ENCODE measurements at regions not wholly inside any gene's neighbourhood (a gene's known extent, or its start where the extent isn't known, plus 50 kb on each side); places are given as distances from the start of the nearest gene placed in this dataset.
A peak's percentile ranks its signal among the peaks of the same experiment; 100 is the strongest.

DNA sequence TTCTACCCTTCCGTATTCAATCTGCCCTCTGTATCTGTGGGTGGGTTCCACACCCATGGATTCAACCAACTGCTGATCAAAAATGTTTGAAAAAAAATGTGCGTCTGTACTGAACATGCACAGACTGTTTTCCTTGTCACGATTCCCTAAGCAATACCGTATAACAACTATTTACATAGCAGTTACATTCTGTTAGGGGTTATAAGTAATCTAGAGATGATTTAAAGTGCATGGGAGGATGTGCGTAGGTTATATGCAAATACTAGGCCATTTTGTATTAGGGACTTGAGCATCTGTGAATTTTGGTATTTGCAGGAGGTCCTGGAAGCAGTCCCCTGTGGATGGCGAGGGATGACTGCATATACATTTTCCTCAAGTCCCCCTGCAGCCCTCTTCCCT, 486.9 kb downstream of the PREX1 start:
- no peak for DNase-seq
- ATAC-seq = no peak
- no peak overlapping the region for H3K4me3 ChIP-seq
- TF ChIP-seq, protein P1, sequence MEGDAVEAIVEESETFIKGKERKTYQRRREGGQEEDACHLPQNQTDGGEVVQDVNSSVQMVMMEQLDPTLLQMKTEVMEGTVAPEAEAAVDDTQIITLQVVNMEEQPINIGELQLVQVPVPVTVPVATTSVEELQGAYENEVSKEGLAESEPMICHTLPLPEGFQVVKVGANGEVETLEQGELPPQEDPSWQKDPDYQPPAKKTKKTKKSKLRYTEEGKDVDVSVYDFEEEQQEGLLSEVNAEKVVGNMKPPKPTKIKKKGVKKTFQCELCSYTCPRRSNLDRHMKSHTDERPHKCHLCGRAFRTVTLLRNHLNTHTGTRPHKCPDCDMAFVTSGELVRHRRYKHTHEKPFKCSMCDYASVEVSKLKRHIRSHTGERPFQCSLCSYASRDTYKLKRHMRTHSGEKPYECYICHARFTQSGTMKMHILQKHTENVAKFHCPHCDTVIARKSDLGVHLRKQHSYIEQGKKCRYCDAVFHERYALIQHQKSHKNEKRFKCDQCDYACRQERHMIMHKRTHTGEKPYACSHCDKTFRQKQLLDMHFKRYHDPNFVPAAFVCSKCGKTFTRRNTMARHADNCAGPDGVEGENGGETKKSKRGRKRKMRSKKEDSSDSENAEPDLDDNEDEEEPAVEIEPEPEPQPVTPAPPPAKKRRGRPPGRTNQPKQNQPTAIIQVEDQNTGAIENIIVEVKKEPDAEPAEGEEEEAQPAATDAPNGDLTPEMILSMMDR (IDR thresholded peaks at IDR 0.05) = no peak
- no peaks in the 10 kb centered on the region for H3K36me3 ChIP-seq (ENCODE audit: low read depth)
- intact Hi-C loops (cut with DNase I, micrococcal nuclease) = no loop called here
- no peaks in the 10 kb centered on the region for H3K9me3 ChIP-seq
- no peaks in the 10 kb centered on the region for H3K4me1 ChIP-seq (ENCODE audit: low read depth)

DNA sequence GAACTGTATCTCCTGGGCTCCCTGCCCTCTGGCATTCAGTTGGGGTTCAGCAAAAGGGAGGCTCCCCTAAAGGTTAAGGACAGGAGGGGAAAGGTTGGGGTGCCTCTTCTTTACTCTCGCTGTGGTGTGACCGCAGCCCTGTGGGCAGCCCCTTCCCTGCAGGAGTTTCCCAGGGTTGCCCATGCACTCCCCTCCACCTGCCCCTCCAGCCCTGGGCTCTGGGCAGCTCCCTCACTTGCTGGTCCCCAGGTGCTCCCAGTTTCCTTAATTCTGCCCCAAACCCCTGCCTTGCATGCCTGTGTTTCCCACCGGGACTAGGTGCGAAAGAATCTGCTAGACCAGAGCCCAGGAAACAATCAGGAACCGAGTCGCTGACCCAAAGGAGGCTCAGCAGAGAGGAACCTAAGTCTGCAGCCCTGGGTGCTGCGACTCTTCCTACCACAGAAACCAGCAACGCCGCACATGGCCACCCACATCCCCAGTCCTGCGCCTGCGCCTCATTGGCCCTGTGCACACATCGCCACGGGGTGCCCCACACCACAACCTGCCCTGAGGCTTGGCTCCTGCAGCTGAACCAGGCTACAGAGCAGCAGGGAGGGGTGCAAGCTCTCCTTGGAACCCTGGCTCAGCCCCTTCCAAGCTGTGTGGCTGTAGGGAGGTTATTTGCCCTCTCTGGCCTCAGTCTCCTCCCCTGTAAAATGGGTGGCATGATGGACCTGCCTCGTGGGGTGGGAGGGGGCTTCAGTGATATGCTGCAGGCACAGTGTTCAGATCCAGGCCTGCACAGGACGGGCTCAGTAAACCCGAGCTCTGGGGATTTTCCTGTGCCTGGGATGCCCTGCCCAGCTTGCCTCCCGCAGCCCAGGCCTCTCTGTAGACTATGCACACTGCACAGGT, 487.6 kb downstream of the PREX1 start:
- no peak for ATAC-seq
- peak in 1 of 3 donors; percentile 11 for DNase-seq
- H3K4me3 ChIP-seq = no peak overlapping the region
- intact Hi-C loops (cut with DNase I, micrococcal nuclease) = no loop called here
- TF ChIP-seq, protein P1 (IDR thresholded peaks at IDR 0.05) = no peak
- H3K9me3 ChIP-seq = no peaks in the 10 kb centered on the region
- no peaks in the 10 kb centered on the region for H3K4me1 ChIP-seq (ENCODE audit: low read depth)
- no peaks in the 10 kb centered on the region for H3K36me3 ChIP-seq (ENCODE audit: low read depth)

DNA sequence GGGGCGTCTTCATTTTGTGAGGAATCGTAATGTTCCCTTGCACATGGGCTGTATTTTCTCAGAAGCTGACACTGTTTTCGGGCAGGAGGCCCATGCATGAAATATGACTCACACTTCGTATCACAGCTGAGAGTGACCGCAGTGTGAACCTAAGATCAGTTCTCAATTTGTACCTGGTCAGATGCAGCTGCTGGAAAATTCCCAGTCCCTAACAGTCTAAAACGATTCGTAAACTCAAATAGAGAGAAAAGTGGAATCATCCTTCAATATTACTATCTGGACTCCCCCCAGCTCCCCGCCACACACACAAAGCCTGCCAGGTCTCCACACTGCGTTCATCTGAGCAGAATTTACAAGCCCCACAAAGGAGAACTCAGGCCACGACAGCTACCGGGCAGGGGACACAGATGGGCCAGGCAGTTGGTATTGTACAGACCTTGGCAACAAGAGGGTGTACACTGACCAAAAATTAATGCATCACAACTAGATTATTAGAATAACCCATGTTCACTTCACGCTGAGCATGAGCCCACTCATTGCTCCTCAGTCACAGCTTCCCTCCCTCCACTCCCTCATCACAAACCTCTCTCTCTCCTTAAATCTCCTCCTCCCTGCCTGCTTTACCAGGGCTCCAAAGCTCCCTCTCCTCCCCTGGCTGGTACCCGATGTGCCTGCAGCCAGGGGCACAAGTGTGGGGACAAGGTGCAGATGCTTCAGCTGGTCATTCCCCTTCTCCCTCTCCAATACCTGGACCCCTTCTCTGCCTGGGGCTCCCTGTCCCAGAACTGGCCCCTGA, 488.4 kb downstream of the PREX1 start:
- DNase-seq (peak in 1 of 3 donors; percentile 13), ATAC-seq (peak; percentile 38)
- Histone ChIP-seq H3K4me3 (no peak overlapping the region), H3K4me1 (ENCODE audit: low read depth) (no peaks in the 10 kb centered on the region), H3K36me3 (ENCODE audit: low read depth) (no peaks in the 10 kb centered on the region), H3K9me3 (no peaks in the 10 kb centered on the region)
- TF ChIP-seq, protein P1 (IDR thresholded peaks at IDR 0.05) = no peak
- intact Hi-C loops (cut with DNase I, micrococcal nuclease) = no loop called here

DNA sequence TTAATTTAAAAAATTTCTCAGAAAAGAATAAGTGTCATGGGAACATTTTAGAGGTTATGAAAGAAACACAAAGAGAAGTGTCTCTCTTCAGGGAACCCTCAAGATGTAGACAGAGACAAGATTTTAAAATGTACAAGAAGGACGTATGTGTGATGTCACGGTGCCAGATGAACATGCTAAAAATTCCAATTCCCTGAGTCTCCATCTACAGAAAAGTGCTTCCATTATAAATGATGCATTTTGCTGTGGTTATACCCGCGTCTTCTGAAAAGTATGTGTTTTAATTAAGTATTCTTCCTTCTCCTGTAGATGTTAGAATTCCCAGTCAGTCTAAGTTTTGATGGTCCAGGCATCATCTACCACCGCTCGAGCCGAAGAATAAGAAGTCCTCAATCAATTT, 489.1 kb downstream of the PREX1 start:
- ATAC-seq = no peak
- intact Hi-C loops (cut with DNase I, micrococcal nuclease) = no loop called here
- Histone ChIP-seq H3K4me1 (ENCODE audit: low read depth) (no peaks in the 10 kb centered on the region), H3K36me3 (ENCODE audit: low read depth) (no peaks in the 10 kb centered on the region), H3K9me3 (no peaks in the 10 kb centered on the region), H3K4me3 (no peak overlapping the region)
- DNase-seq = no peak
- TF ChIP-seq, protein P1 (IDR thresholded peaks at IDR 0.05) = no peak

DNA sequence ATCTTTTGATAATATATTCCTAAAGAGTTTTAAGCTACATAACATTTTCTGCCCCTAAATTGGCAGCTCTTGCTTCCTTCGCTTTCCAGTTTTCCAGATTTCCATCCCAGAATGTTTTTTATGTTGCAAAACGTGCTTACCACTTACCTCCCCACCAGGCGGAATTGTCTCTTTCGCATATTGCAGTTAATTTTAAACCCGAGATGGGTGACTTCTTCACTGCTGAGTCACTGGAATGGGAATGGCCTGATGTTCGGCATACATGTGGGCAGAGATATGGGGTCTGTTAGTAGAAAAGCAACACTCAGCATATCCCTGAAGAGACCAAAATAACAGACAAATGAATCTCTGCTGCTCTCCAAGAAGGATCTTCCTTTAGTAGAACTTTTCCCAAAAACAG, 491.2 kb downstream of the PREX1 start:
- no peaks in the 10 kb centered on the region for H3K9me3 ChIP-seq
- no peaks in the 10 kb centered on the region for H3K36me3 ChIP-seq (ENCODE audit: low read depth)
- ATAC-seq (no peak), DNase-seq (no peak)
- H3K4me3 ChIP-seq = no peak overlapping the region
- TF ChIP-seq, protein P1 (IDR thresholded peaks at IDR 0.05) = no peak
- intact Hi-C loops (cut with DNase I, micrococcal nuclease) = no loop called here
- no peaks in the 10 kb centered on the region for H3K4me1 ChIP-seq (ENCODE audit: low read depth)
